ENCODE measurements at regions not wholly inside any gene's neighbourhood (a gene's known extent, or its start where the extent isn't known, plus 50 kb on each side); places are given as distances from the start of the nearest gene placed in this dataset.

DNA sequence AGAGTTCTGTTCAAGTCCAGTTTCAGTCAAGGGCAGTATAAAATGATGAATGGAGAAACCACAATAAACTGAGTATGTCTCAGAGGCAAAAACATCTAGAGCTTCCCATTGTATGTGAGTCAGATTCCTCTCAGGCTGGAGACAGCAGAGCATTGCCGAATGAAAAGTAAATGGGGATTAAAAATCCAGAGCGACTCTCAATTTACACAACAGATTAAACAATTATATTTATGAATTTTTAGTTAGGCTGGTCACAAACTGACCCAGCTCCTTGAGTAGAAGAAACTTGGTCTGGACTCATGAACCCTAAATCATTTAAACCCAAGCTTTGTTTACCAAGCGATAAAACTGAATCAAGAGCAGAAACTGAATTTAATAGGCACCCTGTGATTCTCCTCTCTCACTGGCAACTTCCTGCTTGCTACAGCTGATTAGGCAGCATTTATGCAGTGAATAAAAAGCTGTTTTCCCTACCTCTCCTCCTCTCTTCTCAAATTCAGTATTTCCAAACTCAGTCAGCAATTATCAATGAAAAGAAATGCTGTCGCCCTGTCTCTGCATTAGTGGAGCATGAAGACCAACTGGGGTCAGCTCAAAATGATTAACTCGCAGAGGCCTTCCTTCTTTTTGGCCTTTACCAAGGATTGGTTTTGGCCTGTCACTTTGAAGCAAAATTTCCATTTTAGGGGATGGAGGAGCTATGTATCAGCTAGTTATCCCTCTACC is 568.0 kb downstream of the PDHA2 start:
- TF ChIP-seq, protein P1, sequence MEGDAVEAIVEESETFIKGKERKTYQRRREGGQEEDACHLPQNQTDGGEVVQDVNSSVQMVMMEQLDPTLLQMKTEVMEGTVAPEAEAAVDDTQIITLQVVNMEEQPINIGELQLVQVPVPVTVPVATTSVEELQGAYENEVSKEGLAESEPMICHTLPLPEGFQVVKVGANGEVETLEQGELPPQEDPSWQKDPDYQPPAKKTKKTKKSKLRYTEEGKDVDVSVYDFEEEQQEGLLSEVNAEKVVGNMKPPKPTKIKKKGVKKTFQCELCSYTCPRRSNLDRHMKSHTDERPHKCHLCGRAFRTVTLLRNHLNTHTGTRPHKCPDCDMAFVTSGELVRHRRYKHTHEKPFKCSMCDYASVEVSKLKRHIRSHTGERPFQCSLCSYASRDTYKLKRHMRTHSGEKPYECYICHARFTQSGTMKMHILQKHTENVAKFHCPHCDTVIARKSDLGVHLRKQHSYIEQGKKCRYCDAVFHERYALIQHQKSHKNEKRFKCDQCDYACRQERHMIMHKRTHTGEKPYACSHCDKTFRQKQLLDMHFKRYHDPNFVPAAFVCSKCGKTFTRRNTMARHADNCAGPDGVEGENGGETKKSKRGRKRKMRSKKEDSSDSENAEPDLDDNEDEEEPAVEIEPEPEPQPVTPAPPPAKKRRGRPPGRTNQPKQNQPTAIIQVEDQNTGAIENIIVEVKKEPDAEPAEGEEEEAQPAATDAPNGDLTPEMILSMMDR (IDR thresholded peaks at IDR 0.05), result no peak
- TF ChIP-seq EZH2 (IDR thresholded peaks at IDR 0.05; ENCODE audit: borderline replicate concordance, insufficient read depth, low read depth, low read length, poor library complexity, severe bottlenecking), result no peak
